Duodenal mucosa (tissue), 2 donors: ENCODE measurements at regions not wholly inside any gene's neighbourhood (a gene's known extent, or its start where the extent isn't known, plus 50 kb on each side); places are given as distances from the start of the nearest gene placed in this dataset.

Experiments
- H3K27ac ChIP-seq: one replicate; pipeline ENCODE4 v1.7.0; 2013; ENCODE audit warnings: low read depth, low read length
- H3K27me3 ChIP-seq, 2 donors: one replicate each; pipeline ENCODE4 v1.7.0; 2013; ENCODE audit warnings: low read length in 2 of 2, control low read depth in 1 of 2; ENCODE audit not compliant: insufficient read depth in 2 of 2, control insufficient read depth in 1 of 2
- H3K36me3 ChIP-seq, 2 donors: one replicate each; pipeline ENCODE4 v1.7.0; 2013; ENCODE audit warnings: low read length in 2 of 2, control low read depth in 1 of 2; ENCODE audit not compliant: insufficient read depth in 2 of 2, control insufficient read depth in 1 of 2
- H3K4me1 ChIP-seq, 2 donors: one replicate each; pipeline ENCODE4 v1.7.0; 2013; ENCODE audit warnings: low read length in 2 of 2, control low read depth in 1 of 2; ENCODE audit not compliant: insufficient read depth in 2 of 2, control insufficient read depth in 1 of 2
- H3K4me3 ChIP-seq, 2 donors: one replicate each; pipeline ENCODE4 v1.7.0; 2013; ENCODE audit warnings: low read length in 2 of 2, low read depth in 1 of 2
- H3K9ac ChIP-seq, 2 donors: one replicate each; pipeline ENCODE4 v1.7.0; 2013; ENCODE audit warnings: low read length in 2 of 2, low read depth in 1 of 2
- H3K9me3 ChIP-seq, 2 donors: one replicate each; pipeline ENCODE4 v1.7.0; 2013; ENCODE audit warnings: low read length in 2 of 2, control low read depth in 1 of 2; ENCODE audit not compliant: control insufficient read depth in 1 of 2

DNA sequence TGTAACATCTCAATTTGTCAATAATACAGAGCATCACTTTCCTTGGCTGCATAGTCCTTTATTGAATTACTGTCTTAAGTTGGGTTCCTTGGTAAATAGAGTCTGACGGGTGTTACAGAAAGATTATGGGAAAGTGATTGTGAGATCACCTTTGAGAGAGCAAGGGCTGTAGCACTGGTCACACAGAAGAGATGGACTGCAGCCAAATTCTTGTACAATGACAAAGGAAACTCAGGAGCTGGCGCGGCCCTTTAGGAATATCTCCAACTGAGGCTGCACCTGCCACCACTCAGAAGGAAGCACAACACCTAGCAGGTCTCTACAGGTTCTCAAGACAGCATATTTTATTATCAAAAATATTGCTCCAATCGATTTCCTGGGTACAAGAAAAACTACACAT, 350.0 kb upstream of the ISL1 start:
- no peaks in the 10 kb centered on the region for H3K27me3 ChIP-seq
- no peaks in the 10 kb centered on the region for H3K36me3 ChIP-seq
- no peak overlapping the region for H3K9ac ChIP-seq
- H3K27ac ChIP-seq, result no peak overlapping the region
- H3K4me1 ChIP-seq, result no peaks in the 10 kb centered on the region
- H3K4me3 ChIP-seq, result no peak overlapping the region
- no peaks in the 10 kb centered on the region for H3K9me3 ChIP-seq

DNA sequence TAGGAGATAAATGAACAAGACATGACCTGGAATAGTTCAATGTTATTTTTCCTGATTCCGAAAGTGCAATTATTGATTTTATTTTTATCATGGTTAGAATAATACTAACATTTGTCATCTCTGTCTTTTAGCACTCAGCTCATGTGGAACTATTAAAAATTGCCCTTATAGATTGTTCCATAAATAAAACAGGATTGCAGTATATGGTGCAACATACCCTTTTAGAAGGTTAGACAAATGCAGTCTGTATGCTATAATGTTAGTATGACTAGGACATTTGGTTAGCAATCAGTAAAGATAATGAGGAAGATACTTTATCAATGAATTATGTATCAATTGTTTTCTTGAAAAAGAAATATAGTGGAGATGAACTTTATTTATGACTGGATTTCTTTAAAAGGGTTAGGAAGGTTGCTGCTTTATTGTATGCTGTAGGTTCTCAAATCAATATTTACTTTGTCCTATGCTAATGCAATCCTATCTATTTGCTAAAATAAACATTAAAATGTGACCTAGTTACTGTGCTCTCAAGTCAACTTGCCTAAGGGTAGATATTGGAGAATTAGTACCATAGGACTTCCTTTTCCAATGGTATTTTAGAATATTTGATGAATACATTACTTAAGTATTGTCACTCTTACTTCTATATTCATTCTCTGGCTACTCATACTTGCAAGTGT, 348.9 kb upstream of the ISL1 start:
- no peaks in the 10 kb centered on the region for H3K9me3 ChIP-seq
- no peak overlapping the region for H3K9ac ChIP-seq
- H3K27me3 ChIP-seq, result no peaks in the 10 kb centered on the region
- no peaks in the 10 kb centered on the region for H3K36me3 ChIP-seq
- H3K4me1 ChIP-seq, result no peaks in the 10 kb centered on the region
- H3K4me3 ChIP-seq, result no peak overlapping the region
- H3K27ac ChIP-seq, result no peak overlapping the region

DNA sequence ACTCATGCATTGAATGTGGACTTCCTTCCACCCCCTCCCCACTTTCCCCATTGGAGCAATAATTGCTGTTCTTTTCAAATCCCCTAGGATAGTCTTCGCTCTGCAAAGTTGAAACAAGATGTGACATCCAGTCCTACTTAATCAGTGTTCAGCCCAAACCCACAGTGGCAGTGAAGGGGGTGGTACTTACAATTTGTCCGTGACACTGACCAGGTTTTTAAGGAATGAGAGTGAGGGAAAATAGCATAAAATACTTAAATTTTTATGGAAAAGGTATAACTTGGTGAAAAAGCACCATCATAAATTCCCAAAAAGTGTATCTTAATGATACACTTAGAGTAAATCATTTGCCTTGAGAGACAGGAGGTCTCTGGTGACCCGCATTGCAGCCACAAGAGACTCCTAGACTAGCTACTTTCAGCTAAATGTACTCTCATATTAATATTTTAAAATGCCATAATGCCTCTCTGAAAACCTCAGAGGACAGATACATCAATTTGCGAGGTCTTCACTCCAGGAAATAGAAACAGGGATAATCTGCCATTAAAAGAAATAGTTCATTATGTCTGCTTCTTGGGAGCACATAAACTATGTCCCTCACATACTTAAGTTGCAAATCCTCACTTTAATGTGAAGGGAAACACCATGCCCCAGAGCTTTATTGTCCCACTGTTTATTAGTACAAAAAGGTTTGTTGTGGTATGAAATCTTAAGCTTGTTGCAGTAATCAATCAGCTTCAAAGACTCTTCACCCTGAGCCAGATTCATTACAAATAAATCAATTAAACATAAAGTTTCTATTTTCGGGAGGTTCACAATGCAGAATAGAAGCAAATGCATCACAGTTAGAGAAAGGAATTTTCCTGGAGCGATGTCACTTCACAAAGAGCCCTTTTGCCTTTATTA, 343.6 kb upstream of the ISL1 start:
- no peaks in the 10 kb centered on the region for H3K36me3 ChIP-seq
- no peak overlapping the region for H3K9ac ChIP-seq
- no peak overlapping the region for H3K27ac ChIP-seq
- no peak overlapping the region for H3K4me3 ChIP-seq
- no peaks in the 10 kb centered on the region for H3K9me3 ChIP-seq
- no peaks in the 10 kb centered on the region for H3K4me1 ChIP-seq
- no peaks in the 10 kb centered on the region for H3K27me3 ChIP-seq

DNA sequence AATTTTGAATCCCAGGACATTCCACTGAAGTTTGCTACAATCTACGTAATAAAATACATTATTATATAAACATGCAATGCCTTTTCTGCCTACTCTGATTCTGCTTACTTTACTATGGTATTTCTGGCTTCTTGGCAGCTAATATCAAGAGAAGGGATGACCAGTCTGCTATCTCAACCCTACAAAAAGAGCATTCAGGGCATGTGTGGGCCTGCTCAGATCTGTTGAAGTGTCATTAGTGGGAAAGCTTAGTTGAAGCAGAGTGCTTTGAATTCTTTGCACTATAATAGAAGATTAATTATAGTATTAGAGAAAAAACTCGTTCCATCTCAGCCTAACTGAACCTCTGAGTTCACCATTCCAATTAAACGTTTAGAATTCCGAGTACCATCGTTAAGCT, 339.5 kb upstream of the ISL1 start:
- Histone ChIP-seq H3K9ac (no peak overlapping the region), H3K27me3 (no peaks in the 10 kb centered on the region), H3K9me3 (no peaks in the 10 kb centered on the region), H3K27ac (no peak overlapping the region), H3K4me3 (no peak overlapping the region), H3K36me3 (no peaks in the 10 kb centered on the region), H3K4me1 (no peaks in the 10 kb centered on the region)

DNA sequence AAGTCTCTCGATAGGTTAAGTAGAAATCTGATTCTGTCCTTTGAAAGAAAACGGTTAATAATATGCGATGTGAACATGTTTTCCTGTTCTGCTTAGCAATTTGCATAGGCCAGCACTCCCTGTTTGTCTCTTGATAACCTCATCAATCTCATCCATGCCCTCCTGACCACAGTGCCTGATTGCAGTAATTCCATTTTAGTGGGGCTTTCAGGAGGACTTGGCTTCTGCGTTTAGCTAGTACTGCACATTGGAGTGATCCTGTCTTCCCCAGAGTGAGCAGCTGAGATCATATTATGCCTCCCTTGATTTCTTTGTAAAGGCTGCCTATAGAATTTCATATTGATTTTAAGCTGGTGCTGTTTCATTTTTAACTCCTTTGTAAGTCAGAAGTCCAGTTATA, 335.9 kb upstream of the ISL1 start:
- no peaks in the 10 kb centered on the region for H3K4me1 ChIP-seq
- H3K36me3 ChIP-seq, result no peaks in the 10 kb centered on the region
- H3K27ac ChIP-seq, result no peak overlapping the region
- H3K9me3 ChIP-seq, result no peaks in the 10 kb centered on the region
- H3K9ac ChIP-seq, result no peak overlapping the region
- no peak overlapping the region for H3K4me3 ChIP-seq
- H3K27me3 ChIP-seq, result no peaks in the 10 kb centered on the region

DNA sequence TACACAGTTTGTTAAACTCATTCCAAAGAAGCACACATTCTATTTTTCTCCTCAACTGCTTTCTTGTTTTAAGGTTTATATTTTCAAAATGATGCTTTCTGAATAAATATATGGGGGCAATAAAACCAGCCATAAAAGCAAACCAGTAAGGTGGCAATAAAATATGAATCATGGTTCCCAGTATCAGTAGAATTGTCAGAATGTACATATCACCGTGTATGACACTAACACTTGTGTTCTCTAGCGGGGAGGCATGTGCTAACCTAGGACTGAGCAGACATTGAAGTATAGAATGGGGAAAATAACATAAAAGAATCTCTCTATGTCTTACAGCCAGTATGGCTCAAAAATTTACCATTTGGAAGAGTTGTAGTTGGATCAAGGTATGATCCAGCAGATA, 329.9 kb upstream of the ISL1 start:
- Histone ChIP-seq H3K4me3 (no peak overlapping the region), H3K36me3 (no peaks in the 10 kb centered on the region), H3K27ac (no peak overlapping the region), H3K9me3 (no peaks in the 10 kb centered on the region), H3K9ac (no peak overlapping the region), H3K27me3 (no peaks in the 10 kb centered on the region), H3K4me1 (no peaks in the 10 kb centered on the region)

DNA sequence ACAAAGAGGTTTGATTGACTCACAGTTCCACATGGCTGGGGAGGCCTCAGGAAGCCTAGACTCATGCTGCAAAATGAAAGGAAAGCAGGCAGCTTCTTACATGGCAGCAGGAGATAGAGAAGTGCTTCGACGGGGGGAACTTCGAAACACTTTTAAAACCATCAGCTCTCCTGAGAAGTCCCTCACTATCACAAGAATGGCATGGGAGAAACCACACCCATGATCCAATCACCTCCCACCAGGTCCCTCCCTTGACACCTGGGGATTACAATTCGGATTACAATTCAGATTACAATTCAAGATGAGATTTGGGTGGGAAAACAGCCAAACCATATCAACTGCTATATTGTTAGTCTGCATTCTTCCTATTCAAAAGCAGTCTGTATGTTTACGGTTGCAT, 322.3 kb upstream of the ISL1 start:
- H3K9ac ChIP-seq, result no peak overlapping the region

DNA sequence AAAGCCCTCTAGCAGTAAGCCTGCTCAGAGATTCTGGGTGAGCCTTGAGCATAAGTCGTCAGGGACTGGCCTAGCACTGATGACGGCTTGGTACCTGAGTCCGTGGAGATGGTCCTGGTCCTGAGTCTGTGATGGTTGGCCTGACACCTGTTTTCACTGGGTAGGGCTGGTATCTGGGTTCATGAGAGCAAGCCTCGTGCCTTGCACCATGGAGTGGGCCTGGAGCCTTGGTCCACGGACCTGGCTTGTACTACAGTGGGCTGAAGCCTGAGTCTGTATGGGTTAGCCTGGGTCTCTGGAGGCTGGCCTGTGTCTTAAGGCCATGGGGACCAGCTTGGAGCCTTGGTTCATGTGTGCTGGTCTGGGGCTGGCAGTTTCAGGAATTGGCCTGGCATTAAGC, 310.3 kb upstream of the ISL1 start:
- Histone ChIP-seq H3K27ac (no peak overlapping the region), H3K4me1 (no peaks in the 10 kb centered on the region), H3K36me3 (no peaks in the 10 kb centered on the region), H3K4me3 (no peak overlapping the region), H3K9ac (no peak overlapping the region), H3K9me3 (peaks cover 0 to 2% of the 10 kb centered on the region in 2 donors), H3K27me3 (no peaks in the 10 kb centered on the region)

More for the DNA sequence above, 322.3 kb upstream of the ISL1 start:
- peaks cover 0 to 4% of the 10 kb centered on the region in 2 donors for H3K9me3 ChIP-seq
- H3K4me3 ChIP-seq, result no peak overlapping the region
- H3K4me1 ChIP-seq, result no peaks in the 10 kb centered on the region
- no peaks in the 10 kb centered on the region for H3K36me3 ChIP-seq
- H3K27ac ChIP-seq, result no peak overlapping the region
- no peaks in the 10 kb centered on the region for H3K27me3 ChIP-seq

DNA sequence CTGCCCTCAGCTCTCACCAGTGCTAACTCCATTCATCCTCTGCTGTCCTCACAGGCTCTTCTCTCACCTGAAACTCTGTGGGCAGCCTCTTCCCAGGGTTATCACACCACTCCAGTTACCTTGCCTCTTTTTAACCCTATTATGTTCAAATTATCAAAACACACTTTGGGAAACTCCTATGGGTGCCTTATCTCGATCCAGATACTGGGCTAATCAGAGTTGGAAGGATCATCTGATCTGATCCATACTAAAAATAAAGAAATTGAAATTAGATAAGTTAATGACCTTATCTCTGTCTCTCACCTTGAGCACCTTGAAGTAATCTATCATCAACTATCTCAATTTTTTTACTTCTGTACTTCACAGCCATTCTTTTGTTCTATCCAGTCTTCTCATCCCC, 300.5 kb upstream of the ISL1 start:
- H3K36me3 ChIP-seq, result no peaks in the 10 kb centered on the region
- H3K9ac ChIP-seq, result no peak overlapping the region
- H3K4me3 ChIP-seq, result no peak overlapping the region
- H3K27me3 ChIP-seq, result no peaks in the 10 kb centered on the region
- no peak overlapping the region for H3K27ac ChIP-seq
- no peaks in the 10 kb centered on the region for H3K4me1 ChIP-seq
- H3K9me3 ChIP-seq, result no peaks in the 10 kb centered on the region

DNA sequence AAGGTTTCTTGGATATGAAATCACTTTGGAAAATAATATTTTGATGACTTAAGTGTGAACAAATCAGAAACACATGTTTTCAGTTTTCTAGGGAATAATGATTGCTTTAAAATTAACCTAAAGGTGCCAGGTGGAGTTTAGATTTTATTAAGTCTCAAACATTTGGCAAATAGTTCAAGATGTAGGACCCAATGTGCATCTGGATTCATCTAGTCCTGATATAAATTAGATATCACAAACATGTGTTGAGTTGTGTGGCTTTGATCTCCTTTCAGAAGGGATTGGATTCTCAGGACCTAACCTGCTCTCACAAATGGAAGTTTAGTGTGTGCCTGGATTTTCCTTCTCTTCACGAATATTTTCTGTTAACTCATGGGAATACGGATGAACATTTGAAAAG, 291.4 kb upstream of the ISL1 start:
- H3K27me3 ChIP-seq, result no peaks in the 10 kb centered on the region
- H3K9me3 ChIP-seq, result no peaks in the 10 kb centered on the region
- H3K36me3 ChIP-seq, result no peaks in the 10 kb centered on the region
- H3K9ac ChIP-seq, result no peak overlapping the region
- H3K4me3 ChIP-seq, result no peak overlapping the region
- no peak overlapping the region for H3K27ac ChIP-seq
- no peaks in the 10 kb centered on the region for H3K4me1 ChIP-seq
